WI38 (cell line): ENCODE measurements at regions not wholly inside any gene's neighbourhood (a gene's known extent, or its start where the extent isn't known, plus 50 kb on each side); places are given as distances from the start of the nearest gene placed in this dataset.

ENCODE experiments used
- H3K4me3 ChIP-seq: 2 replicates; pipeline ENCODE4 v1.5.1; 2011; ENCODE audit warnings: low read depth, mild to moderate bottlenecking, control low read depth, low read length
- TF ChIP-seq, protein P1 (sequence below): IDR thresholded peaks from 2 replicates; pipeline ENCODE4 v1.5.1; 2012; ENCODE audit warnings: low read depth, mild to moderate bottlenecking, control low read depth, low read length

GRCh38 chr1:62981434-62981833 is 197.5 kb downstream of the ATG4C start:
- TF ChIP-seq, protein P1, sequence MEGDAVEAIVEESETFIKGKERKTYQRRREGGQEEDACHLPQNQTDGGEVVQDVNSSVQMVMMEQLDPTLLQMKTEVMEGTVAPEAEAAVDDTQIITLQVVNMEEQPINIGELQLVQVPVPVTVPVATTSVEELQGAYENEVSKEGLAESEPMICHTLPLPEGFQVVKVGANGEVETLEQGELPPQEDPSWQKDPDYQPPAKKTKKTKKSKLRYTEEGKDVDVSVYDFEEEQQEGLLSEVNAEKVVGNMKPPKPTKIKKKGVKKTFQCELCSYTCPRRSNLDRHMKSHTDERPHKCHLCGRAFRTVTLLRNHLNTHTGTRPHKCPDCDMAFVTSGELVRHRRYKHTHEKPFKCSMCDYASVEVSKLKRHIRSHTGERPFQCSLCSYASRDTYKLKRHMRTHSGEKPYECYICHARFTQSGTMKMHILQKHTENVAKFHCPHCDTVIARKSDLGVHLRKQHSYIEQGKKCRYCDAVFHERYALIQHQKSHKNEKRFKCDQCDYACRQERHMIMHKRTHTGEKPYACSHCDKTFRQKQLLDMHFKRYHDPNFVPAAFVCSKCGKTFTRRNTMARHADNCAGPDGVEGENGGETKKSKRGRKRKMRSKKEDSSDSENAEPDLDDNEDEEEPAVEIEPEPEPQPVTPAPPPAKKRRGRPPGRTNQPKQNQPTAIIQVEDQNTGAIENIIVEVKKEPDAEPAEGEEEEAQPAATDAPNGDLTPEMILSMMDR = no peak

DNA sequence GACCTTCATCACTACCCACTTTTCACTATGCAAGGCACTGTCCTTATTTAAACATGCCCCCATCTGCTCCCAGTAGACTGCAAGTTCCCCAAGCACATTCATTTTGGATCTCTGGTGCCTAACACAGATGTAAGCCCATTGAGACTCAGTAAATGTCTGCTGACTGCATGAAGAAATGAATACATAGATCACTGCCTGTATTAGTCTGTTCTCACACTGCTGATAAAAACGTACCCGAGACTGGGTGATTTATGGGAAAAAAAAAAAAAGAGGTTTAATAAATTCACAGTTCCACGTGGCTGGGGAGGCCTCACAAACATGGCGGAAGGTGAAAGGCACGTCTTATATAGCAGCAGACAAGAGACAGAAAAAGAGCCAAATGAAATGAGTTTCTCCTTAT is 204.9 kb downstream of the ATG4C start:
- H3K4me3 ChIP-seq = no peak overlapping the region
- TF ChIP-seq, protein P1 = no peak

More at GRCh38 chr1:62981434-62981833, 197.5 kb downstream of the ATG4C start:
- no peak overlapping the region for H3K4me3 ChIP-seq

DNA sequence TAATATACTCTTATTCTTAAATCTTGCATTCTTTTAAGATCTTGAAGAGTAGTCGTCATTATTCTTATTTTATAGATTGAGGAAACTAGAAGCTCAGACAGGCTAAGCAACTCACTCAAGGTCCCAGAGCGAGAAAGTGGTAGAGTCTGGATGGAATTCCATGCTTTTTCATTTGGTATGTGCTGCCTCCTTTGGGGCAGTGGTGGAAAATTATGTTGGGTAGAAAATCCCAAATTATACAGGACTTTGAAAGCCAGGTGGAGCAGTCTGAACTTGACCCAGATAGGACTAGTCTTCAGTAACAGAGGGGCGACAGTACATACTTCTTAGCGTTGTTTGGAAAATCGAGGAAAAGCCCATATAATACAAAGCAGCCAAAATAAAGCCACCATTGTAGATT is 205.6 kb downstream of the ATG4C start:
- H3K4me3 ChIP-seq = no peak overlapping the region
- TF ChIP-seq, protein P1 = no peak

DNA sequence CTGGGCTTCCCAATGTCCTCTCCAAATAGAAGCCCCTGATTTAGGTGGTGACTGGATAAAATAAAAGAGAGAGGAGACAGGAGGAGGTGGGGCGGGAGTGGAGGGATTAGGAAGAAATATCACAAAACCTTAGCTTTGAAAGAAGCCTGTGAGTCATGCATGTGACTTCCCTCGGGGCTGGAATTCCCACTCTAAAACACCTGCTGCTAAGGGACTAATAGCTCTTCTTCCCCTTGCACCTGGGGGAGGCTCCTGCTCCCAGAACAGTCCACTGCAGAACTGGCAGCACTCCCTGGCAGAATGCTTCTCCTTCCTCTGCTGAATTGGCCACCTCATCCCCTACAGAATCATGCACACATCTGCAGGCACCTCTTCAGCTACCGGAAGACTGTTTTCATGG is 207.2 kb downstream of the ATG4C start:
- no peak overlapping the region for H3K4me3 ChIP-seq
- TF ChIP-seq, protein P1 = no peak

DNA sequence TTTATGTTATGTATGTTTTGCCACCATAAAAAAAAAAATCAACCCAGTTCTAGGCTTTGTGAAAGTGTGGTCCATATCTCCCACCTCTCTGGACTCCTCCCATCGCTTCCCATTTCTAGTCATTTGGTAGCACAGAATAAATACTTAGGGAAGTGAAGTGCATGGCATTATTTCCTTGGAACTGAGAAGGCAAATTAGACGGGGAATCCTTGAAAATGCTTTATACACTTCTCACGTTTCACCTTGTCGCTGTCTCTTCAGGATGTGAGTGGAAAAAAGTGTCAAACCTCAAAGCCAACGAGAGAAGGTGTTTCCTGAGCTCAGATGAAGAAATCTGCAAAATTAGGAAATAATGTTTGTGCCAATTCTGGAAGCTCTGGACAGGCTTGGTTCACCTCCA is 209.9 kb downstream of the ATG4C start:
- TF ChIP-seq, protein P1 = no peak
- no peak overlapping the region for H3K4me3 ChIP-seq

GRCh38 chr1:62995173-62995572 is 211.2 kb downstream of the ATG4C start:
- TF ChIP-seq, protein P1 = no peak
- H3K4me3 ChIP-seq = no peak overlapping the region

DNA sequence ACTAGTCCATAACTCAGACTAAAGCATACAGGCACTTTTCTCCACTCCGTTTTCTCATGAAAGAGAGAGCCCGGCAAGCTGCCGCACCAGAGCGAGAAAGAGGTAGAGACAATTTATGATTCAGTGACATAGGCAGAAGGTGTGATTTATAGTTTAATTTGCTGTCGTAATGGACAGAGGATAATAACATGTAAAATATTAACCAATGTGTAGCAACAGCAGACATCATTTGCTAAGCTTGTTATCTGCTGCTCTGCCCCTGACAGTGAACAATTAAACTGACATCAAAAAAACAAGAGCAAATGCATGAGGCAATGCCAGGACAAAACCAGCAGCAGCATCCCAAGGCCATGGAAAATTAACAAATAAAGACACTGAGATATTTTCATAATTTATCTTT is 214.0 kb downstream of the ATG4C start:
- TF ChIP-seq, protein P1 = no peak
- H3K4me3 ChIP-seq = no peak overlapping the region
